Gastroesophageal sphincter (tissue), 4 donors: ENCODE measurements at regions not wholly inside any gene's neighbourhood (a gene's known extent, or its start where the extent isn't known, plus 50 kb on each side); places are given as distances from the start of the nearest gene placed in this dataset.

Experiments used
- ATAC-seq: fragments of 150-250 bp; one replicate; pipeline ENCODE4 v1.9.1; 2016; ENCODE audit warnings: mild to moderate bottlenecking, moderate library complexity
- H3K27ac ChIP-seq, 4 donors: fragments of 200-600 bp; sonication (generic) in 3 of 4; 1 replicate in 3 of 4; 2 replicates in 1 of 4; pipeline ENCODE4 v1.5.1; 2016 to 2019
- H3K27me3 ChIP-seq: fragments of 200-600 bp; sonication (generic); one replicate; pipeline ENCODE4 v1.5.1; 2019
- H3K36me3 ChIP-seq, 2 donors: fragments of 200-600 bp; sonication (generic); one replicate each; pipeline ENCODE4 v1.5.1; 2019; ENCODE audit warnings: control low read depth in 1 of 2
- H3K4me1 ChIP-seq, 3 donors: fragments of 200-600 bp; sonication (generic); 1 replicate in 2 of 3; 2 replicates in 1 of 3; pipeline ENCODE4 v1.5.1; 2016 to 2019; ENCODE audit warnings: control low read depth in 2 of 3
- H3K4me3 ChIP-seq, 2 donors: fragments of 200-600 bp; sonication (generic); one replicate each; pipeline ENCODE4 v1.5.1; 2019; ENCODE audit warnings: mild to moderate bottlenecking in 1 of 2, moderate library complexity in 1 of 2
- H3K9me3 ChIP-seq, 3 donors: fragments of 200-600 bp; sonication (generic); one replicate each; pipeline ENCODE4 v1.5.1; 2017 to 2019; ENCODE audit warnings: control low read depth in 2 of 3
- EP300 ChIP-seq: sonication (generic); formaldehyde crosslinking; IDR thresholded peaks from one replicate; pipeline ENCODE4 v1.6.1; 2017; ENCODE audit warnings: antibody characterized with exemption, mild to moderate bottlenecking
- POLR2A ChIP-seq, 2 donors: fragments of 450-650 bp; IDR thresholded peaks; one replicate each; pipeline ENCODE4 v1.6.1; 2017; ENCODE audit warnings: antibody characterized with exemption in 2 of 2, mild to moderate bottlenecking in 2 of 2, moderate library complexity in 1 of 2
- POLR2AphosphoS5 ChIP-seq: sonication (generic); formaldehyde crosslinking; IDR thresholded peaks from one replicate; pipeline ENCODE4 v1.6.1; 2017; ENCODE audit warnings: antibody characterized with exemption
- WGBS, 2 donors: methylation state at CpG; one replicate each; pipeline ENCODE4 v1.1.5; 2018; ENCODE audit warnings: low coverage in 1 of 2; 5-methylcytosine and 5-hydroxymethylcytosine counted together
- TF ChIP-seq, protein P1 (sequence below), 4 experiments: fragments of 200-600 bp in 2 of 4; fragments of 450-650 bp in 2 of 4; sonication (generic) in 1 of 4; IDR thresholded peaks; one replicate each; pipeline ENCODE4 v1.5.1; 2017 to 2019; ENCODE audit warnings: antibody characterized with exemption in 4 of 4, mild to moderate bottlenecking in 2 of 4, moderate library complexity in 2 of 4

GRCh38 chr18:78191276-78191675 lies 788.3 kb upstream of the SALL3 start:
- Histone ChIP-seq H3K27ac (no peak overlapping the region), H3K4me1 (no peaks in the 10 kb centered on the region), H3K9me3 (no peaks in the 10 kb centered on the region), H3K36me3 (no peaks in the 10 kb centered on the region), H3K27me3 (no peaks in the 10 kb centered on the region), H3K4me3 (no peak overlapping the region)
- WGBS, 2 donors = 45 to 61% methylated on average over 4 of the region's 4 CpGs
- no peak for ATAC-seq
- TF ChIP-seq EP300 (no peak), POLR2A (IDR thresholded peaks at IDR 0.05) (no peak), POLR2AphosphoS5 (no peak)
- TF ChIP-seq, protein P1, sequence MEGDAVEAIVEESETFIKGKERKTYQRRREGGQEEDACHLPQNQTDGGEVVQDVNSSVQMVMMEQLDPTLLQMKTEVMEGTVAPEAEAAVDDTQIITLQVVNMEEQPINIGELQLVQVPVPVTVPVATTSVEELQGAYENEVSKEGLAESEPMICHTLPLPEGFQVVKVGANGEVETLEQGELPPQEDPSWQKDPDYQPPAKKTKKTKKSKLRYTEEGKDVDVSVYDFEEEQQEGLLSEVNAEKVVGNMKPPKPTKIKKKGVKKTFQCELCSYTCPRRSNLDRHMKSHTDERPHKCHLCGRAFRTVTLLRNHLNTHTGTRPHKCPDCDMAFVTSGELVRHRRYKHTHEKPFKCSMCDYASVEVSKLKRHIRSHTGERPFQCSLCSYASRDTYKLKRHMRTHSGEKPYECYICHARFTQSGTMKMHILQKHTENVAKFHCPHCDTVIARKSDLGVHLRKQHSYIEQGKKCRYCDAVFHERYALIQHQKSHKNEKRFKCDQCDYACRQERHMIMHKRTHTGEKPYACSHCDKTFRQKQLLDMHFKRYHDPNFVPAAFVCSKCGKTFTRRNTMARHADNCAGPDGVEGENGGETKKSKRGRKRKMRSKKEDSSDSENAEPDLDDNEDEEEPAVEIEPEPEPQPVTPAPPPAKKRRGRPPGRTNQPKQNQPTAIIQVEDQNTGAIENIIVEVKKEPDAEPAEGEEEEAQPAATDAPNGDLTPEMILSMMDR (IDR thresholded peaks at IDR 0.05) = no peak

DNA sequence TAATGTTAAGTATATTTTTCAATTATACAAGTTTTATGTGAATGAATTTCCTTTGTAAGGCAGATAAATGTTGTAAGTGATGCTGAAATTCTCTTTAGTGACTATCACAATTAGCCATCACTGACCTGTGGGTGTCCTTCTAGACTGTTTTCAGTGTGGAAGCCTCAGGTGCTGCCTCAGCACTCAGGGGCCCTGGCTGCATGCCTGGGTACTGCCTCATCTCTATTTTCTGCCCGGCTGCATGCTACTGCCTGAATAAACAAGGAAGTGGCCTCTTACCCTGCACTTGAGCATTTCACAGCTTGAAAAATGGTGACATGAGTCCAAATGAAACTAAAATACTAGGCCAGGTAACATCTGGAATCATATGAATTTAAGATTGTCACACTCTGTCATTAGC lies 787.6 kb upstream of the SALL3 start:
- peak; percentile 46 for ATAC-seq
- 0% methylated on average over 1 of the region's 1 CpG for WGBS, 2 donors
- Histone ChIP-seq H3K27me3 (no peaks in the 10 kb centered on the region), H3K36me3 (no peaks in the 10 kb centered on the region), H3K9me3 (no peaks in the 10 kb centered on the region), H3K4me1 (no peaks in the 10 kb centered on the region), H3K4me3 (no peak overlapping the region), H3K27ac (no peak overlapping the region)
- no peak for TF ChIP-seq POLR2A (IDR thresholded peaks at IDR 0.05)
- no peak for TF ChIP-seq EP300
- TF ChIP-seq, protein P1 (IDR thresholded peaks at IDR 0.05) = no peak
- no peak for TF ChIP-seq POLR2AphosphoS5

GRCh38 chr18:78196280-78196679 lies 783.3 kb upstream of the SALL3 start:
- Histone ChIP-seq H3K27me3 (no peaks in the 10 kb centered on the region), H3K27ac (no peak overlapping the region), H3K9me3 (no peaks in the 10 kb centered on the region), H3K4me1 (no peaks in the 10 kb centered on the region), H3K4me3 (no peak overlapping the region), H3K36me3 (no peaks in the 10 kb centered on the region)
- TF ChIP-seq POLR2AphosphoS5 (no peak), EP300 (no peak), POLR2A (IDR thresholded peaks at IDR 0.05) (no peak)
- TF ChIP-seq, protein P1 (IDR thresholded peaks at IDR 0.05) = no peak
- 66 to 70% methylated on average over 2 of the region's 2 CpGs for WGBS, 2 donors
- ATAC-seq = no peak

DNA sequence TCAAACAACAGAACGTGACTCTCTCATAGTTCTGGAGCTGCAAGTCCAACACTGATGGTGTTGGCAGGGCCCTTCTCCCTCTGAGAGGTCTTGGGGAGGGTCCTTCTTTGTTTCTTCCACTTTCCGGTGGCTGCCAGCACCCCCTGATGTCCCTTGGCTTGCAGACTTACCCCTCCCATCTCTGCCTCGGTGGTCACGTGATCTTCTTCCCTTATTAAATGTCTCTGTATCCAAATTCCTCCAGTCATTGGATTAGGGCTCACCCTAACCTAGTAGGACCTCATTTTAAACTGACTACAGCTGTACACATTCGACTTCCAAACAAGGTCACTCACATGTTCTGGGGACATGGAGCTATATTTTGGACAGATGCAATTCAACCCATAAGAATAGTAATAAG lies 780.6 kb upstream of the SALL3 start:
- Histone ChIP-seq H3K4me3 (no peak overlapping the region), H3K27me3 (no peaks in the 10 kb centered on the region), H3K36me3 (no peaks in the 10 kb centered on the region), H3K27ac (no peak overlapping the region), H3K4me1 (no peaks in the 10 kb centered on the region), H3K9me3 (no peaks in the 10 kb centered on the region)
- WGBS, 2 donors = 49 to 61% methylated on average over 5 of the region's 5 CpGs
- TF ChIP-seq, protein P1 (IDR thresholded peaks at IDR 0.05) = no peak
- TF ChIP-seq POLR2AphosphoS5 (no peak), EP300 (no peak), POLR2A (IDR thresholded peaks at IDR 0.05) (no peak)
- no peak for ATAC-seq

DNA sequence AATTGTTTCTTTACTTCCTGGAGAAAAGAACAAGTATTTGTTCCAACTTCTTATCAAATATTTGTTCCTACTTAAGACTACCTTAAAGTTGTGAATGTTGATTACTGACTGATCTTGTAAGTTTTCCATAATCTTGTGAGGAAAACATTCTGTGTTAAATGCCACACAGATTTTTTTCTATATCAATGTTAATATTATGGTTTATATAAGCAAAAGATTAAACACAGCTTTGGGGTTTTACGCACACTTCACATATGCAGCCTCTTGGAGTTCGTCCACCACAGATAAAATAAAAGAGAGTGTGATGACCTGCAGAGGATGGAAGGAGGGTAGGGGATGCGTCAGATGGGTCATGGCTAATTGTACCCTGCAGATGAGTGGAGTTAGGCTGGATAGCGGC lies 780.0 kb upstream of the SALL3 start:
- Histone ChIP-seq H3K4me3 (no peak overlapping the region), H3K27me3 (no peaks in the 10 kb centered on the region), H3K4me1 (no peaks in the 10 kb centered on the region), H3K27ac (no peak overlapping the region), H3K36me3 (no peaks in the 10 kb centered on the region), H3K9me3 (no peaks in the 10 kb centered on the region)
- TF ChIP-seq POLR2A (IDR thresholded peaks at IDR 0.05) = no peak
- TF ChIP-seq EP300 = no peak
- TF ChIP-seq POLR2AphosphoS5 = no peak
- TF ChIP-seq, protein P1 (IDR thresholded peaks at IDR 0.05) = no peak
- WGBS, 2 donors = 41 to 47% methylated on average over 3 to 4 of the region's 4 CpGs
- ATAC-seq = no peak
